OCI-LY1 (cell line): ENCODE measurements at regions not wholly inside any gene's neighbourhood (a gene's known extent, or its start where the extent isn't known, plus 50 kb on each side); places are given as distances from the start of the nearest gene placed in this dataset.
"Not testable (repeated sequence)": the region's sequence is repeated elsewhere in the genome, so short reads cannot be mapped to it uniquely, and the experiment has no call there.

ENCODE experiments used
- EZH2 ChIP-seq: fragments of 200-600 bp; sonication (generic), shearing (Covaris generic); IDR thresholded peaks from 2 replicates; pipeline ENCODE4 v1.8.0; 2017; ENCODE audit warnings: borderline replicate concordance, mixed run types, mild to moderate bottlenecking, antibody characterized with exemption, low read length, moderate library complexity, mixed read lengths
- TF ChIP-seq, protein P1 (sequence below): fragments of 200-600 bp; sonication (generic), shearing (Covaris generic); IDR thresholded peaks from 2 replicates; pipeline ENCODE4 v1.5.1; 2017; ENCODE audit warnings: mild to moderate bottlenecking, antibody characterized with exemption, low read length, moderate library complexity, mixed read lengths

DNA sequence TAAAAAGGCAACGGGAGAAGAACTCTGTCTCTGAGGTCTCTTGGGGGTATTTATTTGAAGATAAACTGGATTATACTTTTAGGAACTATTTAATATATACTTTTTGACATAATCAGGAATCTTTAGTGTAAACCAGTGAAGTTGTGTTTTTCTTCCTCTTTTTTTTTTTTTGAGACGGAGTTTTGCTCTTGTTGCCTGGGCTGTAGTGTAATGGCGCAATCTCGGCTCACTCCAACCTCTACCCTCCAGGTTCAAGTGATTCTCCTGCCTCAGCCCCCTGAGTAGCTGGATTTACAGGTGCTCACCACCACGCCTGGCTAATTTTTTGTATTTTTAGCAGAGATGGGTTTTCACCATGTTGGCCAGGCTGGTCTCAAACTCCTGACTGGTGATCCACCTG lies 68.5 kb upstream of the MAN2A1 start:
- TF ChIP-seq, protein P1, sequence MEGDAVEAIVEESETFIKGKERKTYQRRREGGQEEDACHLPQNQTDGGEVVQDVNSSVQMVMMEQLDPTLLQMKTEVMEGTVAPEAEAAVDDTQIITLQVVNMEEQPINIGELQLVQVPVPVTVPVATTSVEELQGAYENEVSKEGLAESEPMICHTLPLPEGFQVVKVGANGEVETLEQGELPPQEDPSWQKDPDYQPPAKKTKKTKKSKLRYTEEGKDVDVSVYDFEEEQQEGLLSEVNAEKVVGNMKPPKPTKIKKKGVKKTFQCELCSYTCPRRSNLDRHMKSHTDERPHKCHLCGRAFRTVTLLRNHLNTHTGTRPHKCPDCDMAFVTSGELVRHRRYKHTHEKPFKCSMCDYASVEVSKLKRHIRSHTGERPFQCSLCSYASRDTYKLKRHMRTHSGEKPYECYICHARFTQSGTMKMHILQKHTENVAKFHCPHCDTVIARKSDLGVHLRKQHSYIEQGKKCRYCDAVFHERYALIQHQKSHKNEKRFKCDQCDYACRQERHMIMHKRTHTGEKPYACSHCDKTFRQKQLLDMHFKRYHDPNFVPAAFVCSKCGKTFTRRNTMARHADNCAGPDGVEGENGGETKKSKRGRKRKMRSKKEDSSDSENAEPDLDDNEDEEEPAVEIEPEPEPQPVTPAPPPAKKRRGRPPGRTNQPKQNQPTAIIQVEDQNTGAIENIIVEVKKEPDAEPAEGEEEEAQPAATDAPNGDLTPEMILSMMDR = not testable (repeated sequence)
- TF ChIP-seq EZH2 = not testable (repeated sequence)
